ENCODE measurements at regions not wholly inside any gene's neighbourhood (a gene's known extent, or its start where the extent isn't known, plus 50 kb on each side); places are given as distances from the start of the nearest gene placed in this dataset.

- TF ChIP-seq CTCF (conservative IDR thresholded peaks at IDR 0.05; ENCODE audit: low read depth, low read length) (no peak), EZH2phosphoT487 (IDR thresholded peaks at IDR 0.05; ENCODE audit: borderline replicate concordance, low read length) (no peak), EZH2 (IDR thresholded peaks at IDR 0.05; ENCODE audit: low read length, unreplicated experiment) (no peak)
These were observed 1321.8 kb downstream of the BRD1 start for GRCh38 chr22:48505891-48506290.

All from PC-3 (cell line).